ENCODE measurements at regions not wholly inside any gene's neighbourhood (a gene's known extent, or its start where the extent isn't known, plus 50 kb on each side); places are given as distances from the start of the nearest gene placed in this dataset.

- TF ChIP-seq CTCF (IDR thresholded peaks at IDR 0.05) (no peak), POLR2A (IDR thresholded peaks at IDR 0.05) (no peak)
These were observed 200.6 kb upstream of the HMCN1 start for GRCh38 chr1:185533596-185533995.
